KMS-11 (cell line): ENCODE measurements at regions not wholly inside any gene's neighbourhood (a gene's known extent, or its start where the extent isn't known, plus 50 kb on each side); places are given as distances from the start of the nearest gene placed in this dataset.

ENCODE experiments used
- H2AFZ ChIP-seq: fragments of 200-600 bp; sonication (generic); 2 replicates; pipeline ENCODE4 v1.6.1; 2016; ENCODE audit warnings: antibody characterized with exemption, mixed run types, low read depth
- H3K27ac ChIP-seq: fragments of 200-600 bp; sonication (generic); 2 replicates; pipeline ENCODE4 v1.6.1; 2016; ENCODE audit warnings: mild to moderate bottlenecking, mixed run types
- H3K27me3 ChIP-seq: fragments of 200-600 bp; sonication (generic); 2 replicates; pipeline ENCODE4 v1.6.1; 2017; ENCODE audit warnings: mild to moderate bottlenecking, low read depth, mixed run types, moderate library complexity; ENCODE audit not compliant: insufficient read depth
- H3K36me3 ChIP-seq: fragments of 200-600 bp; sonication (generic); 2 replicates; pipeline ENCODE4 v1.6.1; 2017; ENCODE audit warnings: mild to moderate bottlenecking, mixed run types; ENCODE audit not compliant: insufficient read depth
- H3K4me1 ChIP-seq: fragments of 200-600 bp; sonication (generic); 2 replicates; pipeline ENCODE4 v1.6.1; 2016; ENCODE audit warnings: mild to moderate bottlenecking, low read depth, mixed run types; ENCODE audit not compliant: poor library complexity, severe bottlenecking
- H3K4me2 ChIP-seq: fragments of 200-600 bp; sonication (generic); 2 replicates; pipeline ENCODE4 v1.7.0; 2016; ENCODE audit warnings: mild to moderate bottlenecking, mixed run types
- H3K4me3 ChIP-seq: fragments of 200-600 bp; sonication (generic); IDR thresholded peaks from 2 replicates; pipeline ENCODE4 v1.6.1; 2017; ENCODE audit warnings: low read depth, low read length, mixed read lengths; ENCODE audit not compliant: insufficient read depth
- H3K79me2 ChIP-seq: fragments of 200-600 bp; sonication (generic); 2 replicates; pipeline ENCODE4 v1.6.1; 2016; ENCODE audit warnings: low read depth, mixed run types; ENCODE audit not compliant: insufficient read depth
- H3K9ac ChIP-seq: fragments of 200-600 bp; sonication (generic); 2 replicates; pipeline ENCODE4 v1.6.1; 2016; ENCODE audit warnings: mild to moderate bottlenecking, mixed run types
- H4K20me1 ChIP-seq: fragments of 200-600 bp; sonication (generic); 2 replicates; pipeline ENCODE4 v1.6.1; 2016; ENCODE audit warnings: mild to moderate bottlenecking, mixed run types; ENCODE audit not compliant: insufficient read depth
- TF ChIP-seq, protein P1 (sequence below): fragments of 200-600 bp; sonication (generic); conservative IDR thresholded peaks from 2 replicates; pipeline ENCODE4 v1.6.1; 2017; ENCODE audit warnings: low read depth, mild to moderate bottlenecking, antibody characterized with exemption, low read length, moderate library complexity, mixed read lengths

DNA sequence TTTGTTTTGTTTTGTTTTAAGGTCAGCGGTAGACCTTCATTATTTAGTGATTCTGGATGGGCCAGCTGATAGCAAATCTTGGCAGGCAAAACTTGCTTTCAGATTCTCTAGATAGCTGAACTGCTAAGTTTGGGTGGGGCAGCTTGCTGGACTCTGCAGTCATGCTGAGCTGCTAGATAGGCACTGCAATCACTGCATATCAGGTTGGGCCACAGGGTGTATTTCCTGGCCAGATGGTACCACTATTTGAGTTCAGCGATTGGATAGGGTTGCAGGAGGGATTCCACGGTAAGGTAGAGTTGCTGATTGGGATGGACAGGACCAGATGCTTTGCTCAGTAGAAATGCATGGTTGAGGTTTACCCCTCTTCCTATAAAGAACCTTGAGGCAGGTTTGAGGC is 579.3 kb upstream of the ADGRL4 start:
- TF ChIP-seq, protein P1, sequence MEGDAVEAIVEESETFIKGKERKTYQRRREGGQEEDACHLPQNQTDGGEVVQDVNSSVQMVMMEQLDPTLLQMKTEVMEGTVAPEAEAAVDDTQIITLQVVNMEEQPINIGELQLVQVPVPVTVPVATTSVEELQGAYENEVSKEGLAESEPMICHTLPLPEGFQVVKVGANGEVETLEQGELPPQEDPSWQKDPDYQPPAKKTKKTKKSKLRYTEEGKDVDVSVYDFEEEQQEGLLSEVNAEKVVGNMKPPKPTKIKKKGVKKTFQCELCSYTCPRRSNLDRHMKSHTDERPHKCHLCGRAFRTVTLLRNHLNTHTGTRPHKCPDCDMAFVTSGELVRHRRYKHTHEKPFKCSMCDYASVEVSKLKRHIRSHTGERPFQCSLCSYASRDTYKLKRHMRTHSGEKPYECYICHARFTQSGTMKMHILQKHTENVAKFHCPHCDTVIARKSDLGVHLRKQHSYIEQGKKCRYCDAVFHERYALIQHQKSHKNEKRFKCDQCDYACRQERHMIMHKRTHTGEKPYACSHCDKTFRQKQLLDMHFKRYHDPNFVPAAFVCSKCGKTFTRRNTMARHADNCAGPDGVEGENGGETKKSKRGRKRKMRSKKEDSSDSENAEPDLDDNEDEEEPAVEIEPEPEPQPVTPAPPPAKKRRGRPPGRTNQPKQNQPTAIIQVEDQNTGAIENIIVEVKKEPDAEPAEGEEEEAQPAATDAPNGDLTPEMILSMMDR, result no peak
- Histone ChIP-seq H3K27ac (no peak overlapping the region), H4K20me1 (no peaks in the 10 kb centered on the region), H3K4me3 (no peak overlapping the region), H3K27me3 (no peaks in the 10 kb centered on the region), H3K36me3 (no peaks in the 10 kb centered on the region), H2AFZ (no peak overlapping the region), H3K79me2 (no peaks in the 10 kb centered on the region), H3K4me1 (no peaks in the 10 kb centered on the region), H3K9ac (no peak overlapping the region), H3K4me2 (no peak overlapping the region)

DNA sequence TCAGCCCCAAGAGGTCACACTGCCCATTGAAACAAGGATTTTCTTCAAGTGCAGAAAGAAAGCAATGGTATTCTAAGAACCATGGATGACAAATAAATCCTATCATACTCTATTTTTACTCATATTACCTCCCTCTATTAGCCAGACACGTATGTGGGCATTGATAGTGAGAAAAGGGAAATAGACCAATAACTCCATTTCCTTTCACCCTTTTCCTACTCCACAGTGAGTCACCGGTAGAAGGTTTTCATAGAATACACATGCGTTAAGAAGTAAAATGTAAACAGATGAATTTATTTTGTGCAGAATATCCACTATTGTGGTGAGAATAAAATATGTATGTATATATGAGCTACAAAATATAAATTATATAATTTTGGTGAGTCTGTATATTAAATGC is 568.9 kb upstream of the ADGRL4 start:
- H3K36me3 ChIP-seq, result no peaks in the 10 kb centered on the region
- H3K9ac ChIP-seq, result no peak overlapping the region
- H3K4me1 ChIP-seq, result no peaks in the 10 kb centered on the region
- H3K79me2 ChIP-seq, result no peaks in the 10 kb centered on the region
- H3K27me3 ChIP-seq, result no peaks in the 10 kb centered on the region
- no peak overlapping the region for H2AFZ ChIP-seq
- H4K20me1 ChIP-seq, result no peaks in the 10 kb centered on the region
- H3K4me2 ChIP-seq, result no peak overlapping the region
- TF ChIP-seq, protein P1, result no peak
- no peak overlapping the region for H3K27ac ChIP-seq
- H3K4me3 ChIP-seq, result no peak overlapping the region

DNA sequence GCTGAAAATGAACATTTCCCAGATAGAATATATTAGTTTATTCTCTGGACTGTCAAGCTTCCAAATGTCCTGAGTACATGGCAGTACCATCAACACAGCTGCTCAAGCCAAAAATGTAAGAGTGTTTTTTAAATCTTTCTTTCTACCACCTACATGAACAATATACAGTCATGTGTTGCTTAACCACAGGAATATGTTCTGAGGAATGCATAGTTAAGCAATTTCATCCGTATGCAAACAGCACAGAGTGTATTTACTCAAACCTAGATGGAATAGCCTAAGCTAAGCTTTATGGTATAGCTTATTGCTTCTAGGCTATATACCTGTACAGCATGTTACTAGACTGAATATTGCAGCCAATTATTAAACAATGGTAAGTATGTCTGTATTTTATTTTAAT is 561.9 kb upstream of the ADGRL4 start:
- Histone ChIP-seq H3K27me3 (no peaks in the 10 kb centered on the region), H2AFZ (no peak overlapping the region), H3K9ac (no peak overlapping the region), H4K20me1 (no peaks in the 10 kb centered on the region), H3K4me3 (no peak overlapping the region), H3K79me2 (no peaks in the 10 kb centered on the region), H3K27ac (no peak overlapping the region), H3K36me3 (no peaks in the 10 kb centered on the region), H3K4me2 (no peak overlapping the region), H3K4me1 (no peaks in the 10 kb centered on the region)
- TF ChIP-seq, protein P1, result no peak

DNA sequence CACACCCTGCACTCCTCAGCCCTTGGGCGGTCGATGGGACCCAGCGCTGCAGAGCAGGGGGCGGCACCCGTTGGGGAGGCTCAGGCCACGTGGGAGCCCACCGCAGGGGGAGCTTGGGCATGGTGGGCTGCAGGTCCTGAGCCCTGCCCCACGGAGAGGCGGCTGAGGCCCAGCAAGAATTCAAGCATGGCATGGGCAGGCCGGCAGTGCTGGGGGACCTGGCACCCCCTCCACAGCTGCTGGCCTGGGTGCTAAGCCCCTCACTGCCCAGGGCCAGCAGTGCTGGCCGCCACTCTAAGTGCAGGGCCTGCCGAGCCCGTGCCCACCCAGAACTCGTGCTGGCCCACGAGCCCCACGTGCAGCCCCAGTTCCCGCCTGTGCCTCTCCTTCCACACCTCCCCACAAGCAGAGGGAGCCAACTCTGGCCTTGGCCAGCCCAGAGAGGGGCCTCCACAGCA is 555.0 kb upstream of the ADGRL4 start:
- Histone ChIP-seq H3K79me2 (no peaks in the 10 kb centered on the region), H3K27me3 (no peaks in the 10 kb centered on the region), H3K4me2 (no peak overlapping the region), H3K4me3 (no peak overlapping the region), H2AFZ (no peak overlapping the region), H3K27ac (no peak overlapping the region), H4K20me1 (no peaks in the 10 kb centered on the region), H3K36me3 (no peaks in the 10 kb centered on the region), H3K4me1 (no peaks in the 10 kb centered on the region), H3K9ac (no peak overlapping the region)
- TF ChIP-seq, protein P1, result no peak
